OCI-LY7 (cell line): ENCODE measurements at regions not wholly inside any gene's neighbourhood (a gene's known extent, or its start where the extent isn't known, plus 50 kb on each side); places are given as distances from the start of the nearest gene placed in this dataset.

ENCODE experiments used
- BruUV-seq: library from RNA; stranded (reverse); fragments of 400-500 nt; replicated peaks from 2 replicates; lab custom pipeline; 2021; lab: Mats Ljungman, UMichigan
- CTCF ChIA-PET: fragments of 300-600 bp; sonication (Branson Sonifier 250); formaldehyde crosslinking; loops from one replicate; lab custom pipeline; 2022; ENCODE audit warnings: antibody characterized with exemption; ENCODE audit not compliant: unreplicated experiment; lab: Charles Lee
- POLR2A ChIA-PET: fragments of 300-600 bp; sonication (Branson Sonifier 250); formaldehyde crosslinking; loops from one replicate; lab custom pipeline; 2022; ENCODE audit warnings: antibody characterized with exemption; lab: Charles Lee
- DNase-seq: peaks from one replicate; pipeline ENCODE4 v3.0.0-alpha.2; 2015; ENCODE audit warnings: low spot score
- H2AFZ ChIP-seq: fragments of 200-600 bp; sonication (generic), shearing (Covaris generic); 2 replicates; pipeline ENCODE4 v1.6.1; 2014; ENCODE audit warnings: mild to moderate bottlenecking, antibody characterized with exemption, low read length, moderate library complexity
- H3K27ac ChIP-seq: fragments of 200-600 bp; sonication (generic); 2 replicates; pipeline ENCODE4 v1.5.1; 2014; ENCODE audit warnings: mixed run types, low read depth, mild to moderate bottlenecking, moderate library complexity, low read length, inconsistent platforms; ENCODE audit not compliant: poor library complexity, severe bottlenecking
- H3K36me3 ChIP-seq: fragments of 200-600 bp; sonication (generic); 2 replicates; pipeline ENCODE4 v1.6.1; 2014; ENCODE audit warnings: mild to moderate bottlenecking, antibody characterized with exemption, low read length, moderate library complexity, mixed read lengths; ENCODE audit not compliant: insufficient read depth
- H3K4me1 ChIP-seq: fragments of 200-600 bp; sonication (generic); 2 replicates; pipeline ENCODE4 v1.5.1; 2014; ENCODE audit warnings: mild to moderate bottlenecking, low read length; ENCODE audit not compliant: insufficient read depth, poor library complexity, severe bottlenecking
- H3K4me2 ChIP-seq: fragments of 200-600 bp; sonication (generic); 2 replicates; pipeline ENCODE4 v1.6.1; 2014; ENCODE audit warnings: mild to moderate bottlenecking, low read length
- H3K4me3 ChIP-seq: fragments of 200-600 bp; sonication (generic); 2 replicates; pipeline ENCODE4 v1.5.1; 2014; ENCODE audit warnings: mild to moderate bottlenecking, low read depth, low read length; ENCODE audit not compliant: poor library complexity, severe bottlenecking
- H3K79me2 ChIP-seq: fragments of 200-600 bp; sonication (generic); 2 replicates; pipeline ENCODE4 v1.6.1; 2016; ENCODE audit warnings: low read depth, mild to moderate bottlenecking, low read length, moderate library complexity, mixed read lengths; ENCODE audit not compliant: insufficient read depth
- H3K9me2 ChIP-seq: fragments of 200-600 bp; sonication (generic); 2 replicates; pipeline ENCODE4 v1.6.1; 2016; ENCODE audit warnings: mild to moderate bottlenecking, low read length, mixed read lengths; ENCODE audit not compliant: insufficient read depth
- H3K9me3 ChIP-seq: fragments of 200-600 bp; sonication (generic); 2 replicates; pipeline ENCODE4 v1.6.1; 2014; ENCODE audit warnings: mild to moderate bottlenecking, mixed run types, low read length, mixed read lengths
- H4K20me1 ChIP-seq: fragments of 200-600 bp; sonication (generic); 2 replicates; pipeline ENCODE4 v1.6.1; 2014; ENCODE audit warnings: mild to moderate bottlenecking, antibody characterized with exemption, low read length, moderate library complexity, mixed read lengths; ENCODE audit not compliant: insufficient read depth
- EZH2phosphoT487 ChIP-seq: fragments of 200-600 bp; sonication (generic); IDR thresholded peaks from 2 replicates; pipeline ENCODE4 v1.6.1; 2018; ENCODE audit warnings: low read depth, borderline replicate concordance, mild to moderate bottlenecking, mixed run types, antibody characterized with exemption, low read length, moderate library complexity, mixed read lengths
- intact Hi-C: fragments of 100-400 bp; cut with micrococcal nuclease; formaldehyde crosslinking; loops from one replicate; pipeline ENCODE4 v1.10.0; 2022; ENCODE audit not compliant: unreplicated experiment
- TF ChIP-seq, protein P1 (sequence below): fragments of 200-600 bp; sonication (generic); conservative IDR thresholded peaks from 2 replicates; pipeline ENCODE4 v1.5.1; 2014; ENCODE audit warnings: mild to moderate bottlenecking, antibody characterized with exemption, low read length, moderate library complexity, mixed read lengths

DNA sequence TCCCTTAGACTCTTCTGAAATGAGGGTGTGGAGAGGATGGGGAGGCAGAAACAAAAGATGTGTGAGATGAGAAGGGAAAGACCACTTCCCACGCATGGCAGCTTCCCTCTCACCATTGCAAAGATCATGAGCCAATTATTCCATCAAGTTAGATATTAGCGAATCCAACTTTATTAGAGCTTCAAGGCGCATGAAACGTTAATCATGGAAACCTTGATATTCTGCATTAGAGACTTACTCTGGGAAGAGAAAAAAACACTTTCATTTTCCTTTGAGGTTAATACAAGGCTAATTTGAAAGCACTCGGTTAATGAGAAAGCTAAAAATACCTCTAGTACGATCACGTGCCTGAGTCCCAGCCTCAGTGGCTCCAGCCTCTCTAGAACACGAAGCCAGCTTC lies 220.6 kb upstream of the RPL38 start:
- TF ChIP-seq EZH2phosphoT487, result no peak
- TF ChIP-seq, protein P1, sequence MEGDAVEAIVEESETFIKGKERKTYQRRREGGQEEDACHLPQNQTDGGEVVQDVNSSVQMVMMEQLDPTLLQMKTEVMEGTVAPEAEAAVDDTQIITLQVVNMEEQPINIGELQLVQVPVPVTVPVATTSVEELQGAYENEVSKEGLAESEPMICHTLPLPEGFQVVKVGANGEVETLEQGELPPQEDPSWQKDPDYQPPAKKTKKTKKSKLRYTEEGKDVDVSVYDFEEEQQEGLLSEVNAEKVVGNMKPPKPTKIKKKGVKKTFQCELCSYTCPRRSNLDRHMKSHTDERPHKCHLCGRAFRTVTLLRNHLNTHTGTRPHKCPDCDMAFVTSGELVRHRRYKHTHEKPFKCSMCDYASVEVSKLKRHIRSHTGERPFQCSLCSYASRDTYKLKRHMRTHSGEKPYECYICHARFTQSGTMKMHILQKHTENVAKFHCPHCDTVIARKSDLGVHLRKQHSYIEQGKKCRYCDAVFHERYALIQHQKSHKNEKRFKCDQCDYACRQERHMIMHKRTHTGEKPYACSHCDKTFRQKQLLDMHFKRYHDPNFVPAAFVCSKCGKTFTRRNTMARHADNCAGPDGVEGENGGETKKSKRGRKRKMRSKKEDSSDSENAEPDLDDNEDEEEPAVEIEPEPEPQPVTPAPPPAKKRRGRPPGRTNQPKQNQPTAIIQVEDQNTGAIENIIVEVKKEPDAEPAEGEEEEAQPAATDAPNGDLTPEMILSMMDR, result no peak
- no peaks in the 10 kb centered on the region for H3K79me2 ChIP-seq
- no peak overlapping the region for H2AFZ ChIP-seq
- no peak overlapping the region for H3K27ac ChIP-seq
- no peak for DNase-seq
- no peaks in the 10 kb centered on the region for H4K20me1 ChIP-seq
- no TSS peak for BruUV-seq
- CTCF ChIA-PET, result no interaction called here
- no peak overlapping the region for H3K4me3 ChIP-seq
- no peaks in the 10 kb centered on the region for H3K36me3 ChIP-seq
- POLR2A ChIA-PET, result no interaction called here
- no peaks in the 10 kb centered on the region for H3K9me2 ChIP-seq
- no peak overlapping the region for H3K4me2 ChIP-seq
- intact Hi-C loops, result no loop called here
- no peaks in the 10 kb centered on the region for H3K4me1 ChIP-seq
- H3K9me3 ChIP-seq, result no peaks in the 10 kb centered on the region

DNA sequence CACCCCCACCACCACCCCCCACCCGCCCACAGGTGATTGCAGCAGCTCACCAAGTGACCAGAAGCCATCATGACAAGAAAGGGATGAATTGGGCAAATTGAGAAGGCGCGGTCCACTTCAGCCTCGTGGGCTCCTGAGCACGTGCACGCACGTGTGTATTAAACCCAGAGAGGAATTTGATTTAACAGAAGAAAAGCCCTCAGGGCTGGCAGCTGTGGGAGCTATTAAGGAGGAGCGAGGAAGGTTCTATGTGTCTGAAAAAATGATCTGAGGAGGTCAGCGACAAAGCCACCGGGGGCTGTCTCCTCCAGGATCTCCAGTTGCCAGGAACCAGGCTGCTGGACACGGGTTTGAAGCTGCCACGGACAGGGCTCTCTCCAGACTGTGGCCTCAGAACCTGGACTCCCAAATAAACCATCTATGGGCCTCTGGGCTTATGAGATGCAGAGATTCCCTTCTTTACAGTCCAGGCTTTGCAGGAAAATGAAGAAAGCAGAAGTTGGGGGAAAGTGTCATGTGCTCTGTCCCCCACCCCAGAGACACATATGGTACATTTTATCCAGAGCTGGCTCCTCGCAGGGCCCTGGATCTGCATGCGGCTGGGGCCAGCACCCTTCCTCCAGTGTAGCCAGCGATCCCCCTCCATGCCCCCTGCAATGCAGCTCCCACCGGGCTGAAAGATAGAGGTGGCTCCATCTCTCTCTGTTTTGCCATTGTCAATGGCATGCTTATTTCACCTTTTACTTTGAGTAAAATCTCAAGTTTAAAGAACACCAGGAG lies 219.7 kb upstream of the RPL38 start:
- Histone ChIP-seq H3K4me1 (no peaks in the 10 kb centered on the region), H3K9me3 (no peaks in the 10 kb centered on the region), H2AFZ (no peak overlapping the region), H3K27ac (no peak overlapping the region), H3K4me2 (no peak overlapping the region), H3K36me3 (no peaks in the 10 kb centered on the region), H4K20me1 (no peaks in the 10 kb centered on the region), H3K4me3 (no peak overlapping the region), H3K9me2 (no peaks in the 10 kb centered on the region), H3K79me2 (no peaks in the 10 kb centered on the region)
- ChIA-PET CTCF (no interaction called here), POLR2A (interaction anchor here (0.7 kb wide), 1 partner anchor 1318 kb away, joined by 3 read pairs; no protein-coding TSS in a partner anchor)
- intact Hi-C loops, result no loop called here
- BruUV-seq, result no TSS peak
- no peak for TF ChIP-seq EZH2phosphoT487
- no peak for DNase-seq

DNA sequence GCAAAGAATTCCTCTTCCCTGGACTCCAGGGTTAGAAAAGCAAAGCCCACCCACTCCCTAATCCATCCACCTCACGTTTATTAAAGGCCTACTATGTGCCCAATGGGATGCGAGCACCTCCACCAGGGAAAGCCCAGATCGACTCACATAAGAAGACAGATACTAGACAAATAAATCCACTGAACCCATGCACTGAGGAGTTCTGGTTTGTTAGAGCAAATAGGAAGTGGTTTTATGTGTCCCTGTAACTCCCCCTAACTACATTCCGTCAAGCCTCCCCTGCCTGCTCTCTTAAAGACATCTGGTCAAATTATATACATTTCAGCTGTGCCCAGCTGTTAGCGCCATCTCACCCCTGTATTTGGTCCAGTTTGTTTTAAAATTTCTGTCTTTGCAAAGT lies 218.5 kb upstream of the RPL38 start:
- Histone ChIP-seq H3K27ac (no peak overlapping the region), H4K20me1 (no peaks in the 10 kb centered on the region), H3K79me2 (no peaks in the 10 kb centered on the region), H3K4me3 (no peak overlapping the region), H3K9me2 (no peaks in the 10 kb centered on the region), H3K4me1 (no peaks in the 10 kb centered on the region), H3K4me2 (no peak overlapping the region), H3K9me3 (no peaks in the 10 kb centered on the region), H3K36me3 (no peaks in the 10 kb centered on the region), H2AFZ (no peak overlapping the region)
- BruUV-seq, result no TSS peak
- intact Hi-C loops, result no loop called here
- DNase-seq, result peak; percentile 11
- ChIA-PET POLR2A (interaction anchor here (0.7 kb wide), 1 partner anchor 132 kb away, joined by 5 read pairs; no protein-coding TSS in a partner anchor), CTCF (interaction anchor here (0.7 kb wide), 1 partner anchor 344 kb away, joined by 4 read pairs; no protein-coding TSS in a partner anchor)
- TF ChIP-seq, protein P1, result no peak
